Spleen (tissue), 7 donors: ENCODE measurements at regions not wholly inside any gene's neighbourhood (a gene's known extent, or its start where the extent isn't known, plus 50 kb on each side); places are given as distances from the start of the nearest gene placed in this dataset.

Source experiments
- POLR2A ChIP-seq, 3 donors: fragments of 450-650 bp; IDR thresholded peaks; one replicate each; pipeline ENCODE4 v1.5.1; 2017; ENCODE audit warnings: antibody characterized with exemption in 3 of 3, mild to moderate bottlenecking in 1 of 3
- POLR2AphosphoS5 ChIP-seq, 3 donors: sonication (generic); formaldehyde crosslinking; IDR thresholded peaks; one replicate each; pipeline ENCODE4 v1.5.1; 2017; ENCODE audit warnings: antibody characterized with exemption in 3 of 3
- TF ChIP-seq, protein P1 (sequence below), 11 experiments: fragments of 200-600 bp in 7 of 11; fragments of 450-650 bp in 4 of 11; sonication (generic) in 4 of 11; IDR thresholded peaks in 8 of 11; conservative IDR thresholded peaks in 3 of 11; 1 replicate in 7 of 11; 2 replicates in 4 of 11; pipeline versions ENCODE4 v1.4.0 to v1.8.0; 2016 to 2021; ENCODE audit warnings: antibody characterized with exemption in 11 of 11, inconsistent platforms in 4 of 11, mild to moderate bottlenecking in 1 of 11
- donor health status: DM: no; HTN: no; CAD: no; lungs with moderate emphysema.
- donor health status: DM: no; HTN: no; CAD: no.
- donor health status: DM: no; HTN: no; CAD: no.

DNA sequence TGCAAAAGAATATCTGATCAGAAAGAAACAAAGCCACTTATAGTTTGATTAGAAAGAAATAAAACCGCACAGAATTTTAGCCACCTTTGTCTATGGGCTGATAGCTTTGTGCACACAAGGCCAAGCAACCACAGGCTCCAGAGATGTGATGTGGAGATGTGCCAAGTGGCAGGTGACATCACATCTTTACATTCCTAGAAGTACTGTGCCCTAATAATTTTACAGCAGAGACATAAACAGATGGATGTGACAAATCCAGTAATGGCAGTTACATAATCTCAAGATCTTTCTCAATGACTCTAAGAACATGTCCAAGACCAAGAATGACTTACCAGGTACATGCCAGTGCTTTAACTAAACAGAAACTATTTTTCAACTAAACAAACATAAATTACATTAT is 159.5 kb downstream of the LTN1 start:
- no peak for TF ChIP-seq POLR2A (IDR thresholded peaks at IDR 0.05)
- no peak for TF ChIP-seq POLR2AphosphoS5 (IDR thresholded peaks at IDR 0.05)
- TF ChIP-seq, protein P1, sequence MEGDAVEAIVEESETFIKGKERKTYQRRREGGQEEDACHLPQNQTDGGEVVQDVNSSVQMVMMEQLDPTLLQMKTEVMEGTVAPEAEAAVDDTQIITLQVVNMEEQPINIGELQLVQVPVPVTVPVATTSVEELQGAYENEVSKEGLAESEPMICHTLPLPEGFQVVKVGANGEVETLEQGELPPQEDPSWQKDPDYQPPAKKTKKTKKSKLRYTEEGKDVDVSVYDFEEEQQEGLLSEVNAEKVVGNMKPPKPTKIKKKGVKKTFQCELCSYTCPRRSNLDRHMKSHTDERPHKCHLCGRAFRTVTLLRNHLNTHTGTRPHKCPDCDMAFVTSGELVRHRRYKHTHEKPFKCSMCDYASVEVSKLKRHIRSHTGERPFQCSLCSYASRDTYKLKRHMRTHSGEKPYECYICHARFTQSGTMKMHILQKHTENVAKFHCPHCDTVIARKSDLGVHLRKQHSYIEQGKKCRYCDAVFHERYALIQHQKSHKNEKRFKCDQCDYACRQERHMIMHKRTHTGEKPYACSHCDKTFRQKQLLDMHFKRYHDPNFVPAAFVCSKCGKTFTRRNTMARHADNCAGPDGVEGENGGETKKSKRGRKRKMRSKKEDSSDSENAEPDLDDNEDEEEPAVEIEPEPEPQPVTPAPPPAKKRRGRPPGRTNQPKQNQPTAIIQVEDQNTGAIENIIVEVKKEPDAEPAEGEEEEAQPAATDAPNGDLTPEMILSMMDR (IDR thresholded peaks at IDR 0.05 in 8 of 11, conservative IDR thresholded peaks at IDR 0.05 in 3 of 11) = no peak
